HepG2 (cell line): ENCODE measurements at regions not wholly inside any gene's neighbourhood (a gene's known extent, or its start where the extent isn't known, plus 50 kb on each side); places are given as distances from the start of the nearest gene placed in this dataset.

Source experiments
- ATAC-seq: fragments of 200-7000 bp; cut with Tn5 transposase; 3 replicates; pipeline ENCODE4 v1.9.1; 2020; ENCODE audit warnings: mild to moderate bottlenecking, moderate library complexity
- BruUV-seq: library from RNA; stranded (reverse); fragments of 400-500 nt; replicated peaks from 2 replicates; lab custom pipeline; 2021; lab: Mats Ljungman, UMichigan
- CTCF ChIA-PET: fragments of 300-600 bp; formaldehyde crosslinking; extraction: SDS; loops from one replicate; lab custom pipeline; 2021; ENCODE audit warnings: low total read pairs, inconsistent platforms, low intra/inter-chr PET ratio; lab: Yijun Ruan, JAX
- POLR2A ChIA-PET: fragments of 350-600 bp; sonication (Branson Sonifier 250); formaldehyde crosslinking; loops from one replicate; lab custom pipeline; 2020; ENCODE audit warnings: antibody characterized with exemption, inconsistent platforms; lab: Yijun Ruan, JAX
- DNase-seq: peaks from one replicate; pipeline ENCODE4 v3.0.0-alpha.2; 2015; ENCODE audit warnings: low spot score
- FAIRE-seq: peaks from 3 replicates; lab custom pipeline; 2011; peaks lifted over from hg19 to GRCh38; lab: Jason Lieb, UNC
- H2AFZ ChIP-seq: one replicate; pipeline ENCODE4 v1.6.1; 2011; ENCODE audit warnings: low read length, inconsistent platforms
- H3K27ac ChIP-seq: fragments of 300-600 bp; 3 replicates; pipeline ENCODE4 v1.8.0; 2011; ENCODE audit warnings: mixed run types, mild to moderate bottlenecking, mixed read lengths, low read length, inconsistent platforms; ENCODE audit not compliant: insufficient read depth; ENCODE audit errors: extremely low read length
- H3K27me3 ChIP-seq, 2 experiments: fragments of 200-600 bp in 1 of 2; 2 replicates in 1 of 2; 3 replicates in 1 of 2; pipeline versions ENCODE4 v1.6.0 to v1.8.0; 2011; ENCODE audit warnings: low read length in 2 of 2, mild to moderate bottlenecking in 2 of 2, moderate library complexity in 2 of 2, inconsistent platforms in 1 of 2; ENCODE audit not compliant: insufficient read depth in 2 of 2, control insufficient read depth in 1 of 2
- H3K36me3 ChIP-seq, 2 experiments: fragments of 200-600 bp in 1 of 2; replicated peaks in 1 of 2; 2 replicates in 1 of 2; 3 replicates in 1 of 2; pipeline versions ENCODE4 v1.5.1 to v1.8.0; 2011; ENCODE audit warnings: low read length in 2 of 2, inconsistent platforms in 1 of 2; ENCODE audit not compliant: insufficient read depth in 2 of 2, control insufficient read depth in 1 of 2
- H3K4me1 ChIP-seq: 2 replicates; pipeline ENCODE4 v1.5.1; 2012; ENCODE audit warnings: low read length, inconsistent platforms; ENCODE audit not compliant: insufficient read depth
- H3K4me2 ChIP-seq: 2 replicates; pipeline ENCODE4 v1.6.0; 2011; ENCODE audit warnings: low read depth, low read length, inconsistent platforms
- H3K4me3 ChIP-seq, 3 experiments: fragments of 200-600 bp in 1 of 3; sonication (generic), shearing (Covaris generic) in 1 of 3; replicated peaks in 1 of 3; 2 replicates each; pipeline ENCODE4 v1.5.1; 2011 to 2016; ENCODE audit warnings: low read length in 3 of 3, inconsistent platforms in 2 of 3, low read depth in 2 of 3, mild to moderate bottlenecking in 2 of 3, control low read depth in 1 of 3, mixed read lengths in 1 of 3; ENCODE audit not compliant: insufficient read depth in 1 of 3
- H3K79me2 ChIP-seq: one replicate; pipeline ENCODE4 v1.6.1; 2011; ENCODE audit warnings: low read length, inconsistent platforms; ENCODE audit not compliant: insufficient read depth
- H3K9ac ChIP-seq: 2 replicates; pipeline ENCODE4 v1.6.0; 2011; ENCODE audit warnings: mild to moderate bottlenecking, low read depth, low read length, inconsistent platforms; ENCODE audit not compliant: insufficient read depth
- H3K9me3 ChIP-seq: 2 replicates; pipeline ENCODE4 v1.5.1; 2012; ENCODE audit warnings: mild to moderate bottlenecking, low read length
- H4K20me1 ChIP-seq: 2 replicates; pipeline ENCODE4 v1.6.0; 2011; ENCODE audit warnings: inconsistent platforms, mild to moderate bottlenecking, low read length, moderate library complexity; ENCODE audit not compliant: insufficient read depth
- GFI1 ChIP-seq: sonication (generic); formaldehyde crosslinking; IDR thresholded peaks from 2 replicates; pipeline ENCODE4 v1.5.0; 2020; ENCODE audit warnings: missing genetic modification reagents, mild to moderate bottlenecking, borderline replicate concordance
- IKZF1 ChIP-seq: fragments of 450-650 bp; IDR thresholded peaks from 2 replicates; pipeline ENCODE4 v1.7.1; 2016
- MEIS2 ChIP-seq: sonication (generic); formaldehyde crosslinking; IDR thresholded peaks from 2 replicates; pipeline ENCODE4 v1.9.0; 2021; ENCODE audit warnings: mild to moderate bottlenecking, missing genetic modification reagents
- PAXIP1 ChIP-seq: sonication (generic); formaldehyde crosslinking; conservative IDR thresholded peaks from 2 replicates; pipeline ENCODE4 v1.4.0; 2020; ENCODE audit warnings: mild to moderate bottlenecking, missing genetic modification reagents, moderate library complexity
- RAD51 ChIP-seq: fragments of 450-650 bp; IDR thresholded peaks from 2 replicates; pipeline ENCODE4 v1.6.1; 2016; ENCODE audit warnings: borderline replicate concordance
- REXO4 ChIP-seq: sonication (generic); formaldehyde crosslinking; IDR thresholded peaks from 2 replicates; pipeline ENCODE4 v1.8.0; 2022; ENCODE audit warnings: missing genetic modification reagents, mild to moderate bottlenecking, borderline replicate concordance
- SIN3A ChIP-seq: IDR thresholded peaks from 2 replicates; pipeline ENCODE4 v1.6.1; 2011; ENCODE audit warnings: low read depth, mild to moderate bottlenecking, control low read depth, low read length, borderline replicate concordance
- TEF ChIP-seq: sonication (generic); formaldehyde crosslinking; IDR thresholded peaks from 2 replicates; pipeline ENCODE4 v1.5.0; 2020; ENCODE audit warnings: missing genetic modification reagents
- U2AF1 ChIP-seq: fragments of 200-400 bp; formaldehyde crosslinking; optimal IDR thresholded peaks from 2 replicates; pipeline ENCODE3; 2017; ENCODE audit warnings: mild to moderate bottlenecking, low read depth, low read length
- ZNF136 ChIP-seq: sonication (generic); formaldehyde crosslinking; IDR thresholded peaks from 2 replicates; pipeline ENCODE4 v1.8.1; 2022; ENCODE audit warnings: low read depth, mild to moderate bottlenecking, moderate library complexity, missing genetic modification reagents
- ZNF253 ChIP-seq: sonication (generic); formaldehyde crosslinking; IDR thresholded peaks from 2 replicates; pipeline ENCODE4 v1.8.0; 2022; ENCODE audit warnings: mild to moderate bottlenecking, missing genetic modification reagents, borderline replicate concordance
- ZNF33B ChIP-seq: sonication (generic); formaldehyde crosslinking; IDR thresholded peaks from 2 replicates; pipeline ENCODE4 v1.5.1; 2020; ENCODE audit warnings: mild to moderate bottlenecking, missing genetic modification reagents
- ZNF382 ChIP-seq: sonication (generic); formaldehyde crosslinking; IDR thresholded peaks from 2 replicates; pipeline ENCODE4 v1.5.0; 2020; ENCODE audit warnings: missing genetic modification reagents, mild to moderate bottlenecking, borderline replicate concordance
- ZNF546 ChIP-seq: sonication (generic); formaldehyde crosslinking; conservative IDR thresholded peaks from 2 replicates; pipeline ENCODE4 v1.8.1; 2023; ENCODE audit warnings: mild to moderate bottlenecking, missing genetic modification reagents
- ZNF563 ChIP-seq: sonication (generic); formaldehyde crosslinking; IDR thresholded peaks from 2 replicates; pipeline ENCODE4 v1.8.0; 2022; ENCODE audit warnings: mild to moderate bottlenecking, moderate library complexity, missing genetic modification reagents
- ZNF572 ChIP-seq: sonication (generic); formaldehyde crosslinking; IDR thresholded peaks from 2 replicates; pipeline ENCODE4 v1.5.1; 2020; ENCODE audit warnings: mild to moderate bottlenecking, missing genetic modification reagents
- ZNF724P ChIP-seq: sonication (generic); formaldehyde crosslinking; IDR thresholded peaks from 2 replicates; pipeline ENCODE4 v1.8.0; 2022; ENCODE audit warnings: missing genetic modification reagents, borderline replicate concordance
- ZNF83 ChIP-seq: sonication (generic); formaldehyde crosslinking; IDR thresholded peaks from 2 replicates; pipeline ENCODE4 v1.4.0; 2020; ENCODE audit warnings: missing genetic modification reagents, mild to moderate bottlenecking, borderline replicate concordance
- WGBS: methylation state at CpG from one replicate; pipeline ENCODE4 v1.1.6; 2017; ENCODE audit warnings: low lambda C conversion rate; 5-methylcytosine and 5-hydroxymethylcytosine counted together
- in situ Hi-C: cut with HindIII; loops from 2 replicates; pipeline ENCODE4 v1.10.0; 2017; ENCODE audit warnings: low pct_unique_long_range_greater_than_20kb; ENCODE audit not compliant: extremely low pct_ligation_motif_present
- intact Hi-C: fragments of 100-400 bp; cut with micrococcal nuclease; formaldehyde crosslinking; loops from one replicate; pipeline ENCODE4 v1.10.0; 2022; ENCODE audit not compliant: unreplicated experiment

- Histone ChIP-seq H3K9me3 (peaks cover 8% of the 10 kb centered on the region; the same call in 1 of the 2 replicates), H3K27me3 (no peaks in the 10 kb centered on the region), H3K4me2 (no peak overlapping the region), H3K4me1 (no peaks in the 10 kb centered on the region), H4K20me1 (no peaks in the 10 kb centered on the region), H2AFZ (no peak overlapping the region), H3K36me3 (no peaks in the 10 kb centered on the region), H3K9ac (no peak overlapping the region), H3K79me2 (no peaks in the 10 kb centered on the region), H3K4me3 (no peak overlapping the region), H3K27ac (no peak overlapping the region)
- CTCF ChIA-PET = no interaction called here
- ATAC-seq (no peak), FAIRE-seq (no peak), DNase-seq (no peak)
- BruUV-seq = no TSS peak
- in situ Hi-C loops (no loop called here), intact Hi-C loops (no loop called here)
- POLR2A ChIA-PET = no interaction called here
- TF ChIP-seq GFI1 (CRISPR knock-in tag) = no peak
- TF ChIP-seq RAD51 = no peak
- TF ChIP-seq U2AF1 = no peak
- no peak for TF ChIP-seq SIN3A
- no peak for TF ChIP-seq IKZF1
- TF ChIP-seq ZNF83 (CRISPR knock-in tag) = no peak
- TF ChIP-seq ZNF253 (CRISPR knock-in tag) = no peak
- TF ChIP-seq REXO4 (CRISPR knock-in tag) = no peak
- TF ChIP-seq TEF (CRISPR knock-in tag) = no peak
These were observed 232.7 kb upstream of the PPFIA2 start for GRCh38 chr12:81991868-81992267.

- intact Hi-C loops = no loop called here
- no peaks in the 10 kb centered on the region for H3K4me1 ChIP-seq
- in situ Hi-C loops = no loop called here
- H2AFZ ChIP-seq = no peak overlapping the region
- no peaks in the 10 kb centered on the region for H4K20me1 ChIP-seq
- BruUV-seq = no TSS peak
- H3K9me3 ChIP-seq = peaks cover 23% of the 10 kb centered on the region
- no peak overlapping the region for H3K4me2 ChIP-seq
- DNase-seq = no peak
- no peaks in the 10 kb centered on the region for H3K79me2 ChIP-seq
- no peaks in the 10 kb centered on the region for H3K36me3 ChIP-seq
- ChIA-PET POLR2A (no interaction called here), CTCF (no interaction called here)
- H3K27ac ChIP-seq = no peak overlapping the region
- FAIRE-seq = no peak
- no peak for ATAC-seq
- no peaks in the 10 kb centered on the region for H3K27me3 ChIP-seq
- no peak overlapping the region for H3K9ac ChIP-seq
- no peak overlapping the region for H3K4me3 ChIP-seq
- WGBS = 0% methylated on average over 1 of the region's 1 CpG
- no peak for TF ChIP-seq ZNF563
- TF ChIP-seq MEIS2 (CRISPR knock-in tag) = no peak
- no peak for TF ChIP-seq ZNF33B
- TF ChIP-seq ZNF136 = no peak
- TF ChIP-seq ZNF382 (CRISPR knock-in tag) = no peak
- TF ChIP-seq ZNF724P (CRISPR knock-in tag) = no peak
- no peak for TF ChIP-seq PAXIP1 (CRISPR knock-in tag)
- no peak for TF ChIP-seq ZNF546
- TF ChIP-seq ZNF572 (CRISPR knock-in tag) = no peak
These were observed 229.2 kb upstream of the PPFIA2 start for GRCh38 chr12:81988362-81988761.
